Vagina (tissue), 2 donors: ENCODE measurements at regions not wholly inside any gene's neighbourhood (a gene's known extent, or its start where the extent isn't known, plus 50 kb on each side); places are given as distances from the start of the nearest gene placed in this dataset.

Experiments used
- CTCF ChIP-seq, 3 experiments: fragments of 450-650 bp in 2 of 3; fragments of 200-600 bp in 1 of 3; sonication (generic) in 1 of 3; IDR thresholded peaks; one replicate each; pipeline ENCODE4 v1.5.1; 2017 to 2019; ENCODE audit warnings: antibody characterized with exemption in 3 of 3, mild to moderate bottlenecking in 2 of 3, moderate library complexity in 2 of 3
- POLR2A ChIP-seq, 2 donors: fragments of 450-650 bp; IDR thresholded peaks; one replicate each; pipeline ENCODE4 v1.6.1; 2017; ENCODE audit warnings: antibody characterized with exemption in 2 of 2, mild to moderate bottlenecking in 2 of 2, moderate library complexity in 2 of 2

GRCh38 chr22:49027368-49027670, 800.4 kb downstream of the BRD1 start:
- TF ChIP-seq CTCF (IDR thresholded peaks at IDR 0.05), result no peak
- no peak for TF ChIP-seq POLR2A (IDR thresholded peaks at IDR 0.05)
